Medulla oblongata (tissue), 1 donor: ENCODE measurements at regions not wholly inside any gene's neighbourhood (a gene's known extent, or its start where the extent isn't known, plus 50 kb on each side); places are given as distances from the start of the nearest gene placed in this dataset.
A peak's percentile ranks its signal among the peaks of the same experiment; 100 is the strongest.
"Not testable (repeated sequence)": the region's sequence is repeated elsewhere in the genome, so short reads cannot be mapped to it uniquely, and the experiment has no call there.

Experiments
- DNase-seq: peaks from one replicate; pipeline ENCODE4 v3.0.0-alpha.2; 2015; ENCODE audit errors: extremely low spot score

GRCh38 chr6:167392631-167393316 lies 67.9 kb downstream of the TTLL2 start:
- no peak for DNase-seq

- no peak for DNase-seq
Measured at GRCh38 chr6:167393731-167394130, 68.8 kb downstream of the TTLL2 start.

- DNase-seq = peak; percentile 35
Measured at GRCh38 chr6:167394339-167394738, 69.5 kb downstream of the TTLL2 start.

- DNase-seq = no peak
Measured at GRCh38 chr6:167394820-167395219, 69.9 kb downstream of the TTLL2 start.

- no peak for DNase-seq
Measured at GRCh38 chr6:167396068-167396658, 71.3 kb downstream of the TTLL2 start.

- DNase-seq = no peak
Measured at GRCh38 chr6:167396659-167397490, 72.0 kb downstream of the TTLL2 start.

GRCh38 chr6:167397712-167398111 lies 72.8 kb downstream of the TTLL2 start:
- no peak for DNase-seq

GRCh38 chr6:167398214-167399050 lies 73.5 kb downstream of the TTLL2 start:
- no peak for DNase-seq

GRCh38 chr6:167399051-167399387 lies 74.1 kb downstream of the TTLL2 start:
- no peak for DNase-seq

GRCh38 chr6:167399599-167399998 lies 74.7 kb downstream of the TTLL2 start:
- no peak for DNase-seq

GRCh38 chr6:167400482-167401138 lies 75.7 kb downstream of the TTLL2 start:
- DNase-seq = no peak

GRCh38 chr6:167401525-167402194 lies 76.8 kb downstream of the TTLL2 start:
- no peak for DNase-seq

GRCh38 chr6:167402195-167402686 lies 77.4 kb downstream of the TTLL2 start:
- DNase-seq = no peak

- no peak for DNase-seq
Measured at GRCh38 chr6:167403427-167403826, 78.5 kb downstream of the TTLL2 start.

GRCh38 chr6:167404385-167405049 lies 79.6 kb downstream of the TTLL2 start:
- no peak for DNase-seq

GRCh38 chr6:167405778-167406532 lies 81.1 kb downstream of the TTLL2 start:
- no peak for DNase-seq

GRCh38 chr6:167406533-167407238 lies 81.8 kb downstream of the TTLL2 start:
- not testable (repeated sequence) for DNase-seq

GRCh38 chr6:167407239-167408064 lies 82.6 kb downstream of the TTLL2 start:
- no peak for DNase-seq
